NCI-H82 treated with DMSO at 0.1 percent for 48 hours (cell line): ENCODE measurements at regions not wholly inside any gene's neighbourhood (a gene's known extent, or its start where the extent isn't known, plus 50 kb on each side); places are given as distances from the start of the nearest gene placed in this dataset.
A peak's percentile ranks its signal among the peaks of the same experiment; 100 is the strongest.
"Not testable (repeated sequence)": the region's sequence is repeated elsewhere in the genome, so short reads cannot be mapped to it uniquely, and the experiment has no call there.

Experiments used
- DNase-seq: peaks from one replicate; lab custom pipeline; 2025; ENCODE audit not compliant: unreplicated experiment; lab: John Stamatoyannopoulos, UW

DNA sequence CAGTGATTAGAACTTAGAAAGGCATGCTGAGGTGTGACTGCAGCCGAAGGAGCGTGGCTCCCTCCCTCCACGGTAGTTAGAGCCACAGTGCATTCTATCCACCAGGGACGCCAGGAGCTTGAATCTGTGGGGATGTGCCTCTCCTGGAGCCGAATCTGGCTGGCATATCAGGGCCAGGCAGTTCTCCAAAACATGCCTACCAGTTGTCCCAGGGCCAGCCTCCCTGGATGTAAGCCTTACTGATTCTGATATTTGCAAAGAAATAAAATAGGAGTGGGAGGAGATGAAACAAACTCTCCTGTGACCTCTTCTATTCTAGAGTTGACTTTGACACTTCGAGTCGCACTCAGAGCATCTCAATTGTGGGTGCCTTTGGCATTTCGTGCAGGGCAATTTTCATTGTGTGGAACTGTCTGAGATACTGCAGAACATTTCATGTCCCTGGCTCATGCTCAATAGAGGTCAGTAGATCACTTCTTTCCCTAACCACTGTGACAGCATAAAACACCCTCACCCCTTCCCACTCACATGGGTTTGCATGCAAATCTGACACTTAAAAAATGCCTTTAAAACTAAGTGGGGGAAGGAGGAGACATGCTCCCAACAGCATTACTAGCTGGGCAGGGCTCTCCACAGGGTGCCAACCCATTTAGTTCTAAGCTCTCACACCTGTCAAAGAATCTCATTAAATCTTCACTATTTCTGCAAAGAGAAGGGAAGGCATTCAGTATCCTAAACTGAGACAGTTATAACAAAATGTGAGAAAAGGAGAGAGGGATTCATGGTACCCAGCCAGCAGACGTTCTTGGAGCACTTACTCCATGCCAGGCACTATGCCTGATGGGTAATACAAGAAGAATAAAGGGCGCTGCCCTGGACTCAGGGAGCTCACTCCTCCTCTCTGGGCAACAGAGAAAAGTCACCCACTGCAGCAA, 378.9 kb downstream of the PREX1 start:
- DNase-seq: no peak

DNA sequence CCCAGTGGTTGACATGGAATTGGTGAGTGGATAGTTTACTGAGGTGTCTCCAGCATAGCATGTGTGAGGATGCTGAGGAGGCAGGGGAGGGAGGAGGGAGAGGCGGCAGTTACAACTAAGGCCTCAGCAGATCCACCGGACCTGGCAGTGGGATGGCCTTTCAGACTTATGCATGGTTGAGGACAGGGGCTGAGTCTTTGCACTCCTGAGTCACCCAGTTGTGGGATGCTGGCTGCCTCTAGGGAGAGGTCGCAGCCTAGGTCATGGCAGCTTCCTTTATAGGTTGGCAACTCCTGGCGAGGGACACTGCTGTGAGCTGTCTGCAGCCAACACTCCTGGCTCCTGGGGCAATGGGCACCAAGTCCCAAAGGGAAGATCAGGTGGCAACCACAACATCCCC, 380.3 kb downstream of the PREX1 start:
- DNase-seq: no peak

DNA sequence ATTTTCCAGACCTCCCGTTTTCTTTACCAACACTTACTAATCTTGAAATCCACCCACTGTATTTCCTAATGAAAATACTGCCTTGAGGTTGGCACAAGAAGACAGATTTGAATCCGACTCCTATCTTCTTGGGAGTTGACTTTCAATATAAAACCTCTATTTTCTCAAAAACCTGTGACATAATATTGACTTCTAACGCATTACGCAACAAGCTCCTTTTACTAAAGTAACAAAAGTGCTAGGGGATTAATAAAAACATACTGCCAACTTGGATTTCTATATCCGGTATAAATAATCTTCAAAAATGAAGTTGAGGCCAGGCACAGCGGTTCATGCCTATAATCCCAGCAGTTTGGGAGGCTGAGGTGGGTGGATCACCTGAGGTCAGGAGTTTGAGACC, 382.0 kb downstream of the PREX1 start:
- DNase-seq: no peak

DNA sequence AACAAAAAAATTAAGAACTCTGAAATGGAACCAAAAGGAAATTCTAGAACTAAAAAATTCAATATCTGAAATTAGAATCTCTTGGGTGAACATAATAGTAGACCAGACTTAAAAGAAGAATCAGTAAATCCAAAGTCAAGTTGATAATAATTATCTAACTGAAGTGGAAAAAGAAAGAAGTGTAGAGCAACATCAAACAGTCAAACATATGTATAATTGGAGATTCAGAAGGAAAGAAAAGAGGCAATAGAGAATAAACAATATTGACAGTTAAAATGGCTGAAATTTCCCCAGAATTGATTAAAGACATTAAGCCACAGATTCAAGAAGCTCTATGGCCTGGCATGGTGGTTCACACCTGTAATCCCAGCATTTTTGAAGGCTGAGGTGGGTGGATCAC, 383.6 kb downstream of the PREX1 start:
- DNase-seq: no peak

DNA sequence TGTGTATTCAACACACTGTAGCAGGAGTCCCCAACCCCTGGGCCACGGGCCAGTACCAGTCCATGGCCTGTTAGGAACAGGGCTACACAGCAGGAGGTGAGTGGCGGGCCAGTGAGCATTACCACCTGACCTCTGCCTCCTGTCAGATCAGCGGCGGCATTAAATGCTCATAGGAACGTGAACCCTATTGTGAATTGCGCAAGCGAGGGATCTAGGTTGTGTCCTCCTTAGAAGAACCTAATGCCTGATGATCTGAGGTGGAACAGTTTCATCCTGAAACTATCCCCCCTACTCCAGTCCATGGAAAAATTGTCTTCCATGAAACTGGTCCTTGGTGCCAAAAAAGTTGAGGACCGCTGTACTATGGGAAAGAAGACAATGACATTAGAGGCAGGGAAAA, 386.9 kb downstream of the PREX1 start:
- DNase-seq: no peak

DNA sequence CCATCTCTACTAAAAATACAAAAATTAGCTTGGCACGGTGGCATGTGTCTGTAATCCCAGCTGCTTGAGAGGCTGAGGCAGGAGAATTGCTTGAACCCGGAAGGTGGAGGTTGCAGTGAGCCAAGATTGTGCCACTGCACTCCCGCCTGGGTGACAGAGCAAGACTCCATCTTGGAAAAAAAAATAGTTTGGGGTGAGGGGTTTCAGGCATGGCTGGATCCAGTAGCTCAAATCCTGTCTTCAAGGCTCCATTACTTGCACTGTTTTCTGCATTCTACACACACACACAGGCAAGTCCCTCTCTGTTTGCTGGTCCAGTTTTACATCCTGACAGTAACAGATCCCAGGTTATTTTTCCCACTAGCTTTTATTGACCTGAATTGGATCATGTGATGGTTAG, 387.5 kb downstream of the PREX1 start:
- not testable (repeated sequence) for DNase-seq

DNA sequence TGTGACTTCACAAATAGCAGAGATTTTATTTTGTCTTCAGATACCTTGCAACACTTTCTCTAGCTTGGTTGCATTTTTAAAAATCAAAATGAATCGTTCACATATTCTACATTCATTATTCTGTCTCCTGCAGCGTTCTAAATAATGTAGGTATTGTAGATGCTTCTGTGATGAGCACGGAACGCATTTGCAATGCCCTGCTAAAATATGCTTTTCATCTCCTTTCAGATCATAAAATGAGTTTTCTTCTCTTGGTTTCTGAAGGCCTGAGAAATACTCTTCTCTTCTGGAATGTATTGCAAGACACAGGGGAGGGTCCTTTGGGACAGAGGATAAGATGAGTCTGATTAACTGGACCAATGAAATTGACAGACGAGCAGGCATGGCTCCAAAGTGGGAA, 390.7 kb downstream of the PREX1 start:
- no peak for DNase-seq

DNA sequence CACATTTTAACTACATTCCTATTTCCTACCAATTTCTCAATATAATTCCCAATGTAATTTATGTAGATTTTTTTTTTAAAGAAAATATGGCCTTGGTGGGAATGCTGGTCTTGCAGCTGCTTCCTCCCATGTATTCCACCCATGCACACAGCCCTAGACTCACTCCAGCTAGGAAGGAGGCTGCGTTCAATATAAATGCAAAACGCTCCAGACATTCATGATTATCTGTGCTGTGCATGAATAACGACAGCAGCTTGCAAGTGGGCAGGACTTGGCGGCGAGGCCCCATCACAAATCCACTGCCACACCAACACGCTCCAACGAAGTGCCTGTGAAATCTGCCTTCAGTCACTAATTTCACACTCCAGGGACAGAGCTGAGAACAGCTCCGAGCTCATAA, 391.2 kb downstream of the PREX1 start:
- DNase-seq: not testable (repeated sequence)

DNA sequence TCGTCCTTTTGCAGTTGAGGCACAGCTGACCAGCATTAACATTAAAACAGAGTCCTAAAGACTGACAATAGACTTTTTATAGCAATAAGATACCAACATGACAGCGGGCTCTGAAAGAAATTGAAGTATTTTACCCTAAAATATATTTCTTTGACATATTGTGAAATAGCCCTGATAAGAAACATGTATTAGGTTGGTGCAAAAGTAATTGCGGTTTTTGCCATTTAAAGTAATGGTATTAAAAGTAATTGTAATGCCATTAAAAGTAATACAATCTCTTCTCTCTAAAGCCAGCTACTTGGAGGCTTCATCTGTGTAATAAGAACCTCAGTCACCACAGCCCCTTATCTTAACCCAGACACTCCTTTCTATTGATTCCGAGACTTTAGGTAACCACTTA, 394.6 kb downstream of the PREX1 start:
- DNase-seq: no peak

DNA sequence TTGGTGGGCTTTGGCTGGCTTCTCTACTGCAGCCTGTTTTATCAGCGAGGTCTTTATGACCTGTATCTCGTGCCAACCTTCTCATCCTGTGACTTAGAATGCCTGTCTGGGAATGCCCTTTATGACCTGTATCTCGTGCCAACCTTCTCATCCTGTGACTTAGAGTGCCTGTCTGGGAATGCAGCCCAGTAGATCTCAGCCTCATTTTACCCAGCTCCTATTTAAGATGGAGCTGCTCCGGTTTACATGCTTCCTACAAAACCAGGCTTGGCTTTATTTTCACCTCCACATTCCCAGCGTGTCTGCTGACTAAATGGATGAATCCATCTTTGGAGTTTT, 395.3 kb downstream of the PREX1 start:
- no peak for DNase-seq

DNA sequence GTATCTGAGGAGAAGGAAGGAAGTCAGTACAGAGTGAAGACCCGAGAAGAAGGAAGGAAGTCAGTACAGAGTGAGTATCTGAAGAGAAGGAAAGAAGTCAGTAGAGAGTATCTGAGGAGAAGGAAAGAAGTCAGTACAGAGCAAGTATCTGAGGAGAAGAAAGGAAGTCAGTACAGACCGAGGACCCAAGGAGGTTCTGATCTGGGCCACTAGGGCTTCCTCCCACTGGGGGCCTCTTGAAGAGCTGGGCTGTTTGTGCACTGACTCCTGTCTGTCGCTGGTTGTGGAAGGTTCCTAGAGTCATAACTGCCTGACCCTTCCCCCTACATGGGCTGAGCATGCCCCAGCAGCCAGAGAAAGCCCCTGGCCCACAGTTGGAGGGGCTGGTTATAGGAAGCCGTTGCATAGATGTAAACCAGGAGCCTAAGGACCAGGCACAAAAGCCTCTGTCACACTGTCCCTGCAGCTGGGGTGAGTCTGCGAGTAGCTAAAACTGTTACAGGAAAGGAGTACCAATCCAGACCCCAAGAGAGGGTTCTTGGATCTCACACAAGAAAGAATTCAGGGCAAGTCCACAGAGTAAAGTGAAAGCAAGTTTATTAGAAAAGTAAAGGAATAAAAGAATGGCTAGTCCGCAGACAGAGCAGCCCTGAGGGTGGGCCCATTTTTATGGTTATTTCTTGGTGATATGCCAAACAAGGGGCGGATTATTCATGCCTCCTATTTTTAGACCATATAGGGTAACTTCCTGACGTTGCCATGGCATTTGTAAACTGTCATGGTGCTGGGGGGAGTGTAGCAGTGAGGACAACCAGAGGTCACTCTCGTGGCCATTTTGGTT, 395.9 kb downstream of the PREX1 start:
- no peak for DNase-seq

DNA sequence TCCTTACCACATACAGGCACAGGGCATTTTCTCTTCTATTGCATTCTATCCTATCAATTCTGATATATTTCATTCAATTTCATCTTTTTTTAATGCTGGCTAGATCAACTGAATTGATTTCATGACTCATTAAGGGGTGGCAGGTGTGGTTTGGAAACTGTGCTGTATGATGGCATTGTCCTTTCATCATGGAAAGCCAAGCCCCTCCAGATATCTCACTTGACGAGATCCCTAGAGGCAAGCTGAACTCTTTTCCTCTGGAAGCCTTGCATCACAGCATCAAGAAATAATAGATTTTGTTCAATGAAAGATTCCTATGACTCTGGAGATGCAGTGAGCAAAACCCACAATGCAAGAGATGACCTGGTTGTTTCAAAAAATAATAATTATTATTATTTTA, 401.2 kb downstream of the PREX1 start:
- no peak for DNase-seq

DNA sequence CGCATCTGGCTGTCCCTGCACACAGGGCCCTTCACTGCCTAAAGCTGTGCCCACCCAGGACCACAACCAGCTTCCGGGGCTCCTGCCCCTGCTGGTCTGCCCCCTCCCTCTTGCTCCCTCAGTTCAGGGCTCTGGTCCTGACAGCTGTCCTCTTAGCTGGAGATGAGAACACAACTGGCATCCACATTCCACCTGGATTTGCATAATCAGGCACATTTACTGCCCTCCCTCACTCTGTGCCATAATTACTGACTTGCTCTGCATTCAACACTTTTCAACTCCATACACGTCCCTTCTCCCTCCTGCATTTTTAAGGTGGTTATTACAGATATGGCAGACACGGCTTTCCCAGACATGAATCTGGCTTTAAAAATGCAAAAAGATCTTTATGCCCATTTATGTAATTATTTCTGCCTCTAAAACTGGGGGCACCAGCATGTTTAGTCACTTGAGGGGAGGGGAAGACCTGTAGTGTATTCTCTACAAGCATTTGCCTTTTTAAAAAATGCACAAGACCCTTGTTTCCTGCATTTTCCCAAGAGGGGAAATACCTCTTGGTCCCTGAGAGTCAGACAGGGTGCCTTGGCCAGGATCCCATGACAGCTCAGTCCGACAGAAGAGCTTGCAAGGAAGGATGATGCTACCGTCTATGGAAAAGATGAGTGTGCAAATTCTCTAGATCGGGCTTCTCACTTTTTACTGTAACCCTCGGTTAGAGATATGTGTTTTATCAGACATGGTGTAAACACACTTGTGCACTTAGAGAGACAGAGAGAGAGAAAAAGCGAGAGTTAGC, 401.8 kb downstream of the PREX1 start:
- DNase-seq: no peak

DNA sequence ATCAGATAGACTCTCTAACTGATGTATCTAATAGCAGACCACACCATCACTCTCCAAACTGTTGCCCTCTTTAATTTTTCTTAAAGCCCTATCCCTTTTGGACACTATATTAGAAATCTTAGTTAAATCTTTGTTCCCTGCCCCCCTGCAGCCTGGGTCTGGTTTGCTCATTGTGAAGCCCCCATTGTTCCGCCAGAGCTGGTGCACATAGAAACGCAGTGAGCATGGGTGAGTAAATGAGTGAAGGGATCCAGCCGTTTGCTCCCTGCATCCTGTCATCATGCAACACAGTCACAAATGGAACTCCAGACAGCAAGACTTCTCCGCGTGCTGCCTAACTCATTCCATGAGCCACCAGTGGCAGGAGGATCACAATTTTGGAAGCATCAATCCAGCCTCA, 402.5 kb downstream of the PREX1 start:
- DNase-seq: no peak

DNA sequence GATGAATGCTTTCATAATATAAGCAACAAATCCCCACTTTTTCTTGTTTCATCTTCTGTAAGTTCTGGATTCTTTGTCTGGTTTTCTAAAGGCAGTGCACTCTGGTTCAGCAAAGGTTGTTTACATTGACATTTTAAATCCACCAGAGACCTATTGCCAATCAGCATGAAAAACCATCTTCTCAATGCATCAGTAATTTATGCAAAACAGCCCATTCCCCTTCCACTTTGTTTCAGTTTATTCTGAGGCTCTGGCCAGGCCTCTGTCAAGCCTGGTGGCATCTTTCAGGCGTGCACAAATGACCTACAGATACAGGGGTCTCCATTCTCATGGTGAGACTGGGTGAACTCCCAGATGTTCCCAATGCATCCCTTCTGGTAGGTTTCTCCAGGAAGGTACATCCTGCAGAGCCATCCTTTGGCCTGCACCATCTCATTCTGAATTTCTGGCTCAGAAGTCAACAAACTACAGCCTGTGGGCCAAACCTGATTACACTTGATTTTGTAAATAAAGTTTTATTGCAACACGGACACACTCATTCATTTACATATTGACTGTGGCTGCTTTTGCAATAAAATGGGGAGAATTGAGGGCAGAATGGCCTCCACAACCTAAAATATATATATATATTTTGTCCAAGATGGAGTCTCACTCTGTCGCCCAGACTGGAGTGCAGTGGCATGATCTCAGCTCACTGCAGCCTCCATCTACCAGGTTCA, 405.4 kb downstream of the PREX1 start:
- no peak for DNase-seq

DNA sequence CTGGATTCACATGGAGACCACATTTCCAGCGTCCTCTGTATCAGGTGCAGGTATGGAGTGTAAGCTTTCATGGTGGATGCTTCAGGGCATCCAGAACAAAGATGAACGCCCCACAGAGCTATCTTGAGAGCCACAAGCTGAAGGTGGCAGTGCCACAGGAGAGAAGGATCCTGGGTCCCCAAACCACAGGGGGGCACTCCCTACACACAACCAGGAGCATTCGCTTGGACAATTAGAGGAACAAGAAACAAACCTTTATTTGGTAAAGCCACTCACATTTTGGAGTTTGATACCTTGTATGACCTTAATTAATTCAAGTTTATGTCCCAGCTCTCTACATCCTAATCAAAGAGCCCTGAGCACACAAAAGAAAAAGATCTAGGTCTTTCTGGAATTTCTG, 406.3 kb downstream of the PREX1 start:
- no peak for DNase-seq

DNA sequence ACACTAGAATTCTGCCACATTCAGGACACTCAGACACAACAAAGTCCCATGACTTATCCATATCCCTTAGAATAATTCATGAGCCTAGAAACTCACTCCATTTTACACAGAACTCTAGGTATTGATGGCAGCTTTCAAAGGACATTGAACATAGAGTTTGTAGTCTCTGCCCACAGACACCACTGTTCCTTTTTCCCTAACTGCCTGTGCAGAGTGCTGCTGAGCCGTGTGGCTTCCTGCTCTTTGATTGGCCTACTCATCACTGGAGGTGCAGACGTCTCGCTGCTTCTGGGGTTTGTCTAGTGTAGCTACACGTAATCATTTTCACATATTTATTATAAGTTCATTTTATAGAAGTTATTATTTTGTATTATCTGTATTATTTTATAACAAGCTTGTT, 407.6 kb downstream of the PREX1 start:
- no peak for DNase-seq

DNA sequence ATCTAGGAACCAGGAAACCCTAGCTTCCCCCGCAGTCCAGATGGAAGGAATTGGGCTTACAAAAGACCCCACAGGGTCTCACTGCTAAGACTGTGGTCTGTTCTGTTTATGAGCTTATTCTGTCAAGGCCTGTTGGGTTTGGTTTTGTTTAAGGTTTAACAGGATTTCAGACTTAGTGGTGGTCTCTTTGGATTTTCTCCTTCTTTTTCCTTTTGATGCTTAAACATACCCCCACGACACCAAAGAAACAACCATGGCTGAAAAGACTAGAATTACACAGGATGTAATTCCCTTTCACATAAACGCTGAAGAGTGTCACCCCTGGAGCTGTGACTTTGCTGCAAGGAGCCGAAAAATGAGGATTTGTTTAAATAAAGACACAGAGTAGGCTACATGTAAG, 408.6 kb downstream of the PREX1 start:
- peak; percentile 5 for DNase-seq

DNA sequence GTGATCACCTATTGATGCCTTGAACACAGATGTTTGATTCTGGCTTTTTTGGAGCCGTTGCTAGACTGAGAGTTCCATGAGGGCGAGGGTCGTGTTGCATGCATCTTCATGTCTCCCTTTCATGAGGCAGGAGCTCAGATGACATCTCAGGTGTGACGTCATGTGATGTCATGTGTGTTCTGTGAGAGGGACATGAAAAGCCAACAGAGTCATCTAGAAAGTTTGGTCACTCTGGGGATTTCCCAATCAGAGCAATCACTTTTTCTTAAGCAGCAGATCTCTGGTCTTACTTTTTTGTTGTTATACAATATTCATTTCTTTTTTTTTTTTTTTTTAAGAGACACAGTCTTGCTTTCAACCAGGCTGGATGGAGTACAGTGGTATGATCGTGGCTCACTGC, 411.8 kb downstream of the PREX1 start:
- DNase-seq: no peak

DNA sequence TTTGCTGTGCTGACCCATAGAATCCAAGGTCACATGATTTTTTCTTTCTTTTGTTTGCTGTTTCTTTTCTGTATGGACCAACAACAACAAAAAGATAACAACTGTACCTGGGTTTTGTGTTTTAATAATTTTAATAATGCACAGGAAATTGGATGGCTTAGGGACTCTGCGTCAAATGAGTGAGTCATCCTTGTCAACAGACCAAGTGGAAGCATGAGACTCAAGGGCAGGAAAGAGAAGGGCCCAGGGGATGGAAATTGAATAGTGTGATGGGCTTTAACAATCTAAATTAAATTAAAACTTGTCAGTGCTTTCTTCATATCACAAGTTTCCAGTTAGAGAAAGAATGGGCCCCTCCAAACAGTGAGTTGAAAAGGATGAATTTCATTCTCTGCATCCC, 413.0 kb downstream of the PREX1 start:
- DNase-seq: no peak
